ENCODE measurements at regions not wholly inside any gene's neighbourhood (a gene's known extent, or its start where the extent isn't known, plus 50 kb on each side); places are given as distances from the start of the nearest gene placed in this dataset.

GRCh38 chr2:58805126-58805525, 564.0 kb upstream of the FANCL start:
- TF ChIP-seq POLR2A (IDR thresholded peaks at IDR 0.05) = no peak
- no peak for TF ChIP-seq CTCF (IDR thresholded peaks at IDR 0.05)
- no peak for TF ChIP-seq EP300 (IDR thresholded peaks at IDR 0.05)
- Histone ChIP-seq H3K36me3 (no peaks in the 10 kb centered on the region), H3K4me1 (ENCODE audit: insufficient read depth) (no peaks in the 10 kb centered on the region), H3K9me3 (no peaks in the 10 kb centered on the region), H3K27ac (no peak overlapping the region), H3K27me3 (no peaks in the 10 kb centered on the region), H3K4me3 (no peak overlapping the region)
- WGBS, 3 donors = 68 to 87% (median 76%) methylated on average over 1 of the region's 1 CpG
- intact Hi-C loops (cut with DNase I) = no loop called here
- no peak for DNase-seq

- no peak for DNase-seq
- no peaks in the 10 kb centered on the region for H3K36me3 ChIP-seq
- intact Hi-C loops (cut with DNase I) = no loop called here
- H3K4me1 ChIP-seq (ENCODE audit: insufficient read depth) = no peaks in the 10 kb centered on the region
- H3K4me3 ChIP-seq = no peak overlapping the region
- 69 to 84% (median 78%) methylated on average over 2 of the region's 2 CpGs for WGBS, 3 donors
- no peaks in the 10 kb centered on the region for H3K27me3 ChIP-seq
- no peak for TF ChIP-seq POLR2A (IDR thresholded peaks at IDR 0.05)
- no peak for TF ChIP-seq EP300 (IDR thresholded peaks at IDR 0.05)
- no peaks in the 10 kb centered on the region for H3K9me3 ChIP-seq
- H3K27ac ChIP-seq = no peak overlapping the region
Observed at GRCh38 chr2:58803192-58803591, 562.1 kb upstream of the FANCL start.

GRCh38 chr2:58800881-58801280, 559.8 kb upstream of the FANCL start:
- Histone ChIP-seq H3K4me1 (ENCODE audit: insufficient read depth) (no peaks in the 10 kb centered on the region), H3K4me3 (no peak overlapping the region), H3K9me3 (no peaks in the 10 kb centered on the region), H3K36me3 (no peaks in the 10 kb centered on the region), H3K27me3 (no peaks in the 10 kb centered on the region), H3K27ac (no peak overlapping the region)
- 56 to 76% (median 69%) methylated on average over 4 of the region's 4 CpGs for WGBS, 3 donors
- TF ChIP-seq EP300 (IDR thresholded peaks at IDR 0.05) = no peak
- no peak for TF ChIP-seq POLR2A (IDR thresholded peaks at IDR 0.05)
- TF ChIP-seq CTCF (IDR thresholded peaks at IDR 0.05) = no peak
- intact Hi-C loops (cut with DNase I) = no loop called here
- DNase-seq = no peak

GRCh38 chr2:58798676-58799208, 557.6 kb upstream of the FANCL start:
- Histone ChIP-seq H3K4me1 (ENCODE audit: insufficient read depth) (no peaks in the 10 kb centered on the region), H3K27me3 (no peaks in the 10 kb centered on the region), H3K4me3 (no peak overlapping the region), H3K27ac (no peak overlapping the region), H3K9me3 (no peaks in the 10 kb centered on the region), H3K36me3 (no peaks in the 10 kb centered on the region)
- TF ChIP-seq CTCF (IDR thresholded peaks at IDR 0.05) (no peak), POLR2A (IDR thresholded peaks at IDR 0.05) (no peak), EP300 (IDR thresholded peaks at IDR 0.05) (no peak)
- 93 to 100% (median 94%) methylated on average over 6 of the region's 6 CpGs for WGBS, 3 donors
- no peak for DNase-seq
- intact Hi-C loops (cut with DNase I) = no loop called here

GRCh38 chr2:58796239-58796910, 555.2 kb upstream of the FANCL start:
- intact Hi-C loops (cut with DNase I) = no loop called here
- 67 to 79% (median 68%) methylated on average over 2 of the region's 2 CpGs for WGBS, 3 donors
- H3K27ac ChIP-seq = no peak overlapping the region
- H3K4me1 ChIP-seq (ENCODE audit: insufficient read depth) = no peaks in the 10 kb centered on the region
- H3K27me3 ChIP-seq = no peaks in the 10 kb centered on the region
- H3K4me3 ChIP-seq = no peak overlapping the region
- H3K9me3 ChIP-seq = no peaks in the 10 kb centered on the region
- no peaks in the 10 kb centered on the region for H3K36me3 ChIP-seq
- no peak for TF ChIP-seq CTCF (IDR thresholded peaks at IDR 0.05)
- no peak for TF ChIP-seq POLR2A (IDR thresholded peaks at IDR 0.05)
- no peak for TF ChIP-seq EP300 (IDR thresholded peaks at IDR 0.05)
- no peak for DNase-seq
